ENCODE measurements at regions not wholly inside any gene's neighbourhood (a gene's known extent, or its start where the extent isn't known, plus 50 kb on each side); places are given as distances from the start of the nearest gene placed in this dataset.

DNA sequence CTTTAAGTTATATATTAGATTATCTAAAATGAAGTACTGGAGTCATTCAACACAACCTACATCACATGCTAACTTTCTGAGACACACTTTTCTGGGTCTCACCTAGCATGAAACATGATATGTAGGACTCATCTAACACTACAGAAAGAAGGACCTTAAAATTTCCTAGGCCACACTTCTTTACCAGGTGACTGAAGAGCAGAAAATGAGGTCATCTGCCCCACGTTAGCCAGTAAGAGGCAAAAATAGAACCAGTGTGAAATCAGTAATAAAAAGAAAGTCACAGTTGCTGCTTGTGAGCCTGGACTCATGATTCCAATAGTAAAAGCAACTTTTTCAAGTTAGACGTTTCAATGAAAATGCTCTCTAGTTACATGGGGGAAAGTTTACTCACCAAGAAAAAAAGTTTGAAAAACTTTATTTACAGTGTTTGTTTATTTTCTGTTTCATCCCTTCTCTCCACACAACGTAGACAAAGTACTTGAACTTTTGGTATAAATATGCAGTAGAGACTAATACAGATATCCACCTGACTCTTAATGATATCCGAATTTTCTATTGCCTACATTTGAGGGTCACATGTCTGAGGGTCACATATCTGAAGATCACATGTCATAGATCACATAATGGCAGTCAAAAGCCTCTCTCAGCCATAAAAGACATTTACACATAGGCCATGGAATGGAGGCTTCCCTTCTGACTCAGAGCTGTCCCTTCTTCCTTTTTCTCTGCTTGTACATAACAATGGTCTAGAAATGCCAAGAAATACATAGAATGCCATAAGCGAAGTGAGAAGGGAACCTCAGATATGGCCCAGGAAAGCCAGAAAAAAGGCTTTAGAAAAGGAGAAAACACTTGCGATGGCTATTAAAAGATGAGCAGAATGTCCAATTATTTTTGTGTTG is 362.9 kb downstream of the ZEB2 start:
- no peak for DNase-seq (ENCODE audit: low spot score)

DNA sequence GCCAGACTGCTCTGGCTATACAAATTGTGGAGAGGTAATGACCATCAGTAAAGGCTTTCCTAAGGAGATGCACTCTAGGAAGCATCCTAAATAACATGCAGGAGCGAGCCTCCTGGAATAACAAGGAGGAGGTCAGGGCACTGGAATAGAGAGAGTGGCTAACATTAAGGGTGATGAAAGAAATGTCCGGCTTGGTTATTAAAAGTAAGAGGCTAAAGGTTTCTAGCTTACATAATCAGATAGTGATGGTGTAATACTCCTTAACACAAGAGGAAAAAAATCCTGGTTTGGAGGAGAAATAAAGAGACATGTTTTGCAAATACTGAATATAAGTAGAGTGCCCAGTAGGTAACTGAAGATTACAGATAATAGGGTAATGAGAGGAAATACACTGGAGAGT is 365.7 kb downstream of the ZEB2 start:
- DNase-seq (ENCODE audit: low spot score): no peak

DNA sequence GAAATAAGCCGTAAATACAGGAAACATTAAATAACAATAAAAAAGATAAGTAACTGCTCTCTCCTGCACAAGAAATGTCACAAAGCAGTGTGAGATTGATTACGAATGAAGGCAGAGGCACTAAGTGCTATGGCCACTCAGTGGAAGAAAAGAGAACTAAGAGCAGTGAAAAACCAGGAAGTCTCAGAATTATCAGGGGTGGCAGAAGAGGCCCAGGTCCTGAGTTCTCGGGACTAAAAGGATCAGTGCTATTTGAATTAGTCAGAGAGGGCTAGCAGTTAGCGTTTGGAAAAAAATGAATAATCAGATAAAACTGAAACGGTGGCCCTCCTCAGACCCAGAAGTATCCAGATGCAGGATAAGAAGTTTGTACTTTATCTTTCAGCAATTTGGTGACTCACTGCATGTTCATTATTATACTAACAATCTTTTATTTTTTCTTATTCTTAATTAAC is 367.1 kb downstream of the ZEB2 start:
- no peak for DNase-seq (ENCODE audit: low spot score)

- DNase-seq (ENCODE audit: low spot score): no peak
Observed at GRCh38 chr2:144151851-144152250, 368.1 kb downstream of the ZEB2 start.

- DNase-seq (ENCODE audit: low spot score): no peak
Observed at GRCh38 chr2:144151405-144151804, 368.5 kb downstream of the ZEB2 start.

GRCh38 chr2:144147356-144147755 is 372.6 kb downstream of the ZEB2 start:
- DNase-seq (ENCODE audit: low spot score): no peak

- no peak for DNase-seq (ENCODE audit: low spot score)
Observed at GRCh38 chr2:144146876-144147275, 373.0 kb downstream of the ZEB2 start.

- DNase-seq (ENCODE audit: low spot score): no peak
Observed at GRCh38 chr2:144146076-144146475, 373.8 kb downstream of the ZEB2 start.

GRCh38 chr2:144143294-144144151 is 376.4 kb downstream of the ZEB2 start:
- DNase-seq (ENCODE audit: low spot score): no peak

DNA sequence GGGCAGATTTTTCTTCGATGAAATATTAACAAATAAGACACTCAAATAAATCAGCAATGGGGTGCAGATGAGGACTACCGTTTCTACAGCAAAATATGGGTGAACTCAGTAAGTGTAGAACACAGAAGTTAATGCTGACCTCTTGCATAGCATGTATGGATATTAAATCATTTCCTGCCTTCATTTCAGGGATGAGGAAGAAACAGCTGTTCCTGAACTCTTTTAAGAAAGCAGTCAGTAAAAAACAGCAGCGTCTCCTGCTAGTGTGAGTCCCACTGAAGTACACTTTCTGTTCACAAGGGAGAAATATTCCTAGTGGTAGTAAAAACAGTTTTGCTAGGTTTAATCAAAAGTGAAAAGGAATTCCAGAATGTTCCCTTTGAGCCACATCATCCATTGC is 379.0 kb downstream of the ZEB2 start:
- no peak for DNase-seq (ENCODE audit: low spot score)

GRCh38 chr2:144137705-144138428 is 382.1 kb downstream of the ZEB2 start:
- DNase-seq (ENCODE audit: low spot score): no peak

DNA sequence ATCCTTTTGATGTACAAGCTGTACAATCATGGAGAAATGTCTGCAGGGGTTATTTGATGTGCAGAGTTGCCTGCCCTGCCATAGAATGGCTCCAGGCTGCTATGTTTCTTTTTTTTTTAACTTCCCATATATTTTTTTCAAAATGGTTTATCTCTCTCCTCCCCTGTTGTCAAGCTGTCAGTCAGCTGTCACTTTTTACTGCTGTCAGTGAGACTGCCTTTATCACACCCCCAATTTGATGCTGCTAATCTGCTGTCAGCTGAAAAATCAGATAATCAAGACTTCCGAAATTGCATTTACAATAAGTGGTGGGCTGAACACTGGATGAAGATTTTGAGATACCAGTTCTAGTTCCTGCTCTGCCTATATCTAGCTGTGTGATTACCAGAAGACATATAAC is 382.6 kb downstream of the ZEB2 start:
- no peak for DNase-seq (ENCODE audit: low spot score)

DNA sequence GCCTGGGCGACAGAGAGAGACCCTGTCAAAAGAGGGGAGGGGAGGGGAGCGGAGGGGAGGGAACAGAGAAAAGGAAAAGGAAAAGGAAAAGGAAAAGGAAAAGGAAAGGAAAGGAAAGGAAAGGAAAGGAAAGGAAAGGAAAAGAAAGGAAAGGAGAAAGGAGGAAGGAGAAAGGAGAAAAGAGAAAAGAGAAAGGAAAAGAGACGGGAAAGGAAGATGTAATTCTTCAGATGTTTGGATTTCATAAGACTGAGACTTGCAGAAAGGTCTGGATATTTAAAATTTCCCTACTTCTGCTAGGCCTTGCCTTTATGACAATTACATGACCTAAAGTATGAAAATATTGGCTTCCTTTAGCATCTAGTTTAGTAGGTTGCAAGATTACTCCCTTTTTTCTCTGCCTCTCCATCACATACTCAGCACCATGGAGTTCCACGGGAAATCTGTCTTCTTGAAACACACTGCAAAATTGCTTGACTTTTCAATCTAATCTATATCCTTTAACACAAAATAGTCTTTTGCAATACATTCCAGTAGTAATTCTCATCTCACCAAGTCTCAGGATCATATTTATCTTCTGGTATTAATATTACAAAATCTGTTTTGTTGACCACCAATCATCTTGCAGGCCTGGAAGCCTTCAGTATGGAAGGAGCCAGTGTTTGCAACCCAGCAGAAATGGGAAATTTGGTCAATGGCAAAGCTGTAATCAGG is 383.5 kb downstream of the ZEB2 start:
- DNase-seq (ENCODE audit: low spot score): no peak

- DNase-seq (ENCODE audit: low spot score): no peak
Observed at GRCh38 chr2:144133936-144134665, 385.8 kb downstream of the ZEB2 start.

GRCh38 chr2:144132357-144132756 is 387.6 kb downstream of the ZEB2 start:
- no peak for DNase-seq (ENCODE audit: low spot score)

DNA sequence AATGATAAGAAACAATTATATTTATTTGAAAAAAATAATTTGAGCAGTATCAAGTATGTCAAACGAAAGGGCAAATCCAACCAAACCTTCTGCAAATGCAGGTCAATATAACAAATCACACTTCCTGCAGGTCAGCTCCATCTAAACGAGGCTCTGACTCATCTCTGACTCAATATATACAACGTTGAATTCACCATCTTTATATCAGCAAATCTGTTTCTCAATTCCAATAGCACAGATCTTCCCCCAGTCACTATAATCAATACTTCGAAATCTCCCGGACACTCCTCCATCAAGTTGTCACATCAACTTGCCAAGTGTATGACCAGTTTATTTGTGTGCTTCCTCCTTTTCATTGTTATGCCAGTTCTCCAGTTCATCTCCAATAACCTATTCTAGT is 388.9 kb downstream of the ZEB2 start:
- no peak for DNase-seq (ENCODE audit: low spot score)

- no peak for DNase-seq (ENCODE audit: low spot score)
Observed at GRCh38 chr2:144130551-144130950, 389.4 kb downstream of the ZEB2 start.

DNA sequence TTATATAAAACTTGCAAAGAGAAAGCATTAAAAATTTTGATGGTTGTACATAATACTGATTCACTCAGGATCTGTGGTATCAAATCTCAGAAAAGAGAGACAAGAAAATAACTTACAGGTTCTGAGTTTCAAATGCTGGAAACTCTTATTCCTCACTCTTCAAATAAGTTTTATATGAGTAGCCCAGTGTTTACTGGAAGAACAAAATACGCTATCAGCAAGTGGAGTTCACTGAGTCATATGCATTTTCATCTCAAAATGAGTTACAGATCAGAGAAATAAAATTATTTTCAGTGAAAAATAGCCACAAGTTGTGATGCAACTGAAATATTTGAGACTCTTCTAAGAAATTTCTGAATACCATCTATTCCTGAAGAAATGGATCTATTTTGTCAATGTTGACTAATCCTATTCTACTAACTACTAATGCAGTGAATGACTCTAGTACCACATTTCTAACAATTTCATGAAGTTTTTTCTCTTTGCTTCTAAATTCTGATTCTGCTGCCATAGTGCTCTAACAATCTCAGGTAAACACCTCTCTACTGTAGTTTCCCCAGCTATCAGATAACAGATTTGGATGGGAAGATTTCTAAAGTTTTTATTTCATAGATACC is 391.7 kb downstream of the ZEB2 start:
- DNase-seq (ENCODE audit: low spot score): no peak

DNA sequence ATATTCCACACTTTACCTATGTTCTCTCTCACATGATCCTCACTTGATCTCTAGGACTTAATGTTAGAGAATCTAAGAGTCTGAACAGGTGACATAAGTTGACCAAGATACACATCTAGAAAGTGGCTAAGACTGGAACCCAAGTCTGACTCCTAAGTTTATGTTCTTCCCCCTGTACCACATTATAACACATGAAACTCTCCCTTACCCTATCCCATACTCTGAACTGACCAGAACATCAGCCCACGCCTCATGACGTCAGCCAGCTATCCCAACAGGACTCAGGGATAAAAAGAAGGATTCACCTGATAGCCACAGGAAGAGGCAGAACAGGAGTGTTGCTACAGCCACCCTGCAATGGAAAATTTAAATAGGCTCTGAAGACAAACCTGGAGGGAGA is 392.2 kb downstream of the ZEB2 start:
- no peak for DNase-seq (ENCODE audit: low spot score)

DNA sequence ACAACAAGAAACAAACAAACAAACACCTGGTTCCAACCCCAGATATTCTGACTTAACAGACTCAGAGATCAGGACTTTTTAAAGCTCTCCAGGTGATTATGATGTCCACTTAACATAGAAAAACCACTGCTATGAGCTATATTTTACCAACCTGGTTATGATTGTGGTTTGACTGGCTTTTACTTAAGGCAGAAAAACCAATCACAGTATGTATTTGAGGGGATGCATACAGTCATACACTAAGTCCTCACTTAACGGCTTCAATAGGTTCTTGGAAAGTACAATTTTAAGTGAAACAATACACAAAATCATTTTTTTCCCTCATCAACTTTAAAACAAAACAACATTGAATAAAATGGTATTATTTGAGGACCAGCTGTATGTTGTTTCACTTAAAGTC is 393.6 kb downstream of the ZEB2 start:
- no peak for DNase-seq (ENCODE audit: low spot score)

DNA sequence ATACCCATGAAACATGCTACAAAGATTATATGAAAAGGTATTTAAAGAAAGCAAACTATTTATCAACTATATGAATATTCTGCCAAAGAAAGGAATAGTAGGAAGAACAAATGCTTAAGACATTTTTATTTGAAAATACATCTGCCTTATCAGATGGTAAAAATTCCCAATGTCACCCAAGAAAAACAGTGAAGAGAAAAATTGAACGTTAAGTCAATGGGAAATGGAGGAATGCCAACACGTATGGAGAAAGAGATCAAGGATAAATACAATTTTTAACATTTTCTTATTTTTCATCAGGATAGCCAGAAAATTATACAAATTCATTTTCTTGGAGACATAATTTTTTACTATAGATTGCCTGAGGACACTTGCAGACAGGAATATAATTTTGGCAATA is 394.2 kb downstream of the ZEB2 start:
- no peak for DNase-seq (ENCODE audit: low spot score)
